GM12878 (cell line): ENCODE measurements at regions not wholly inside any gene's neighbourhood (a gene's known extent, or its start where the extent isn't known, plus 50 kb on each side); places are given as distances from the start of the nearest gene placed in this dataset.

Experiments used
- KAT2A ChIP-seq: conservative IDR thresholded peaks from 2 replicates; pipeline ENCODE4 v1.6.1; 2011; ENCODE audit warnings: low read depth, low read length; ENCODE audit not compliant: control insufficient read depth
- TF ChIP-seq, protein P1 (sequence below): IDR thresholded peaks from 2 replicates; pipeline ENCODE4 v1.6.1; 2012; ENCODE audit warnings: mild to moderate bottlenecking, low read depth, low read length

DNA sequence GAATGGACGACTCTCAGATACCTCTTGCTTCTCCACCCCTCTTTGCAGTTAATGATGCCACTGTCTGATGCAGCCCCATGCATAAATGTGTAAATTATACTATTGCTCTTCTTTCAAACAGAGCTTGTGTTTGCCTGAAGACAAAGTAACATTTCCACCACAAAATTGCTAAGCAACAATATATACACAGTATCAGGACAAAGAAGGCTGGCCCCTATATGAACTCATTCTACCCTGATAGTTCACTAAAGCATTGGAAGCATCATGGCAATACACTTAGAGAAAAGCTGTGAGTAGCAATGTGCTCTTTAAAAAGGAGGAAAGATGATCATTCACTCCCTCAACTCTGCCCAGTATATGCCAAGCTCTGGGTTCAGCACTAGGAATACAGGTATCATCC lies 427.0 kb upstream of the CPEB2 start:
- TF ChIP-seq KAT2A: no peak
- TF ChIP-seq, protein P1, sequence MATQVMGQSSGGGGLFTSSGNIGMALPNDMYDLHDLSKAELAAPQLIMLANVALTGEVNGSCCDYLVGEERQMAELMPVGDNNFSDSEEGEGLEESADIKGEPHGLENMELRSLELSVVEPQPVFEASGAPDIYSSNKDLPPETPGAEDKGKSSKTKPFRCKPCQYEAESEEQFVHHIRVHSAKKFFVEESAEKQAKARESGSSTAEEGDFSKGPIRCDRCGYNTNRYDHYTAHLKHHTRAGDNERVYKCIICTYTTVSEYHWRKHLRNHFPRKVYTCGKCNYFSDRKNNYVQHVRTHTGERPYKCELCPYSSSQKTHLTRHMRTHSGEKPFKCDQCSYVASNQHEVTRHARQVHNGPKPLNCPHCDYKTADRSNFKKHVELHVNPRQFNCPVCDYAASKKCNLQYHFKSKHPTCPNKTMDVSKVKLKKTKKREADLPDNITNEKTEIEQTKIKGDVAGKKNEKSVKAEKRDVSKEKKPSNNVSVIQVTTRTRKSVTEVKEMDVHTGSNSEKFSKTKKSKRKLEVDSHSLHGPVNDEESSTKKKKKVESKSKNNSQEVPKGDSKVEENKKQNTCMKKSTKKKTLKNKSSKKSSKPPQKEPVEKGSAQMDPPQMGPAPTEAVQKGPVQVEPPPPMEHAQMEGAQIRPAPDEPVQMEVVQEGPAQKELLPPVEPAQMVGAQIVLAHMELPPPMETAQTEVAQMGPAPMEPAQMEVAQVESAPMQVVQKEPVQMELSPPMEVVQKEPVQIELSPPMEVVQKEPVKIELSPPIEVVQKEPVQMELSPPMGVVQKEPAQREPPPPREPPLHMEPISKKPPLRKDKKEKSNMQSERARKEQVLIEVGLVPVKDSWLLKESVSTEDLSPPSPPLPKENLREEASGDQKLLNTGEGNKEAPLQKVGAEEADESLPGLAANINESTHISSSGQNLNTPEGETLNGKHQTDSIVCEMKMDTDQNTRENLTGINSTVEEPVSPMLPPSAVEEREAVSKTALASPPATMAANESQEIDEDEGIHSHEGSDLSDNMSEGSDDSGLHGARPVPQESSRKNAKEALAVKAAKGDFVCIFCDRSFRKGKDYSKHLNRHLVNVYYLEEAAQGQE: no peak
